Breast epithelium (tissue), 3 donors: ENCODE measurements at regions not wholly inside any gene's neighbourhood (a gene's known extent, or its start where the extent isn't known, plus 50 kb on each side); places are given as distances from the start of the nearest gene placed in this dataset.

ENCODE experiments used
- POLR2A ChIP-seq: fragments of 450-650 bp; IDR thresholded peaks from one replicate; pipeline ENCODE4 v1.6.1; 2016; ENCODE audit warnings: antibody characterized with exemption, mild to moderate bottlenecking, moderate library complexity
- POLR2AphosphoS5 ChIP-seq, 3 donors: sonication (generic); formaldehyde crosslinking; IDR thresholded peaks; one replicate each; pipeline ENCODE4 v1.6.1; 2017; ENCODE audit warnings: antibody characterized with exemption in 3 of 3

DNA sequence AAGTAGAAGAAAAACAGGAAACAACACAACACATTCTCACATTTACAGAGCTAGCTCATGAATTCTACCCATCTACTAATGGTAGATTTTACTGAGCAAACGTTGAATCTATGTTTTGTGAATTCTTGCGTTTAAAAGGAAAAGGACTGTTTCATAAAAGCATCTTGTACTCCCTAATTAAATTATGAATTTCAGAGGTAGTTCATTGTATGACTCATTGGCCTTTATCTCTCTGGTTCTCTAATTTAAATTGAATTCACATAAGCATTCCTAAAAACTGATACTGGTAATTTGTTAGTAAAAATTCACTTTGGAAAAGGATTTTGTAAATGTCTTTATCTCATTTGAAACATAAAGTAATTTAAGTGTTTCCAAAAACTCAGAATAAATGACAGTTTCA is 687.3 kb downstream of the BRINP3 start:
- TF ChIP-seq POLR2A (no peak), POLR2AphosphoS5 (IDR thresholded peaks at IDR 0.05) (no peak)
